Epithelial cell of esophagus (primary cell): ENCODE measurements at regions not wholly inside any gene's neighbourhood (a gene's known extent, or its start where the extent isn't known, plus 50 kb on each side); places are given as distances from the start of the nearest gene placed in this dataset.

Experiments used
- DNase-seq: peaks from one replicate; pipeline ENCODE4 v3.0.0; 2010; ENCODE audit warnings: low read depth
- H3K4me3 ChIP-seq: 2 replicates; pipeline ENCODE4 v1.5.1; 2011; ENCODE audit warnings: mild to moderate bottlenecking, low read length, control low read depth
- TF ChIP-seq, protein P1 (sequence below): IDR thresholded peaks from 2 replicates; pipeline ENCODE4 v1.5.1; 2011; ENCODE audit warnings: low read depth, mild to moderate bottlenecking, low read length, control low read depth, inconsistent platforms; ENCODE audit not compliant: insufficient read depth; ENCODE audit errors: missing control alignments

DNA sequence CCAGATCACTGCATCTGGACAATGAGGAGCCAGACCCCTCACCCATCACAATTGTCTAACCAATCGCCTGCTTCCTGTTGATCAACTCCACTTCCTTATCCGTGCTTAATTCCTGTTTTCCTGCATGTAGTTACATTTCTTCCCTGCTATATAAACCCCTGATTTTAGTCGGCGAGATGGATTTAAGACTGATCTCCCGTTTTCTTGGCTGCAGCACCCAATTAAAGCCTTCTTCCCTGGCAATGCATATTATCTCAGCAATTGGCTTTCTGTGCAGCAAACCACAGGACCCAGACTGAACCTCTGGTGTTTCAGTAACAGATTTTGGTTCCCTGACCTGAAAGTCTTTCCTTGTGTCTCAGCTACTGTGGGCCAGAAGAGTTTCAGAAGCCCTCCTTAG, 272.3 kb downstream of the IPO8 start:
- H3K4me3 ChIP-seq = no peak overlapping the region
- no peak for DNase-seq
- TF ChIP-seq, protein P1, sequence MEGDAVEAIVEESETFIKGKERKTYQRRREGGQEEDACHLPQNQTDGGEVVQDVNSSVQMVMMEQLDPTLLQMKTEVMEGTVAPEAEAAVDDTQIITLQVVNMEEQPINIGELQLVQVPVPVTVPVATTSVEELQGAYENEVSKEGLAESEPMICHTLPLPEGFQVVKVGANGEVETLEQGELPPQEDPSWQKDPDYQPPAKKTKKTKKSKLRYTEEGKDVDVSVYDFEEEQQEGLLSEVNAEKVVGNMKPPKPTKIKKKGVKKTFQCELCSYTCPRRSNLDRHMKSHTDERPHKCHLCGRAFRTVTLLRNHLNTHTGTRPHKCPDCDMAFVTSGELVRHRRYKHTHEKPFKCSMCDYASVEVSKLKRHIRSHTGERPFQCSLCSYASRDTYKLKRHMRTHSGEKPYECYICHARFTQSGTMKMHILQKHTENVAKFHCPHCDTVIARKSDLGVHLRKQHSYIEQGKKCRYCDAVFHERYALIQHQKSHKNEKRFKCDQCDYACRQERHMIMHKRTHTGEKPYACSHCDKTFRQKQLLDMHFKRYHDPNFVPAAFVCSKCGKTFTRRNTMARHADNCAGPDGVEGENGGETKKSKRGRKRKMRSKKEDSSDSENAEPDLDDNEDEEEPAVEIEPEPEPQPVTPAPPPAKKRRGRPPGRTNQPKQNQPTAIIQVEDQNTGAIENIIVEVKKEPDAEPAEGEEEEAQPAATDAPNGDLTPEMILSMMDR = no peak

DNA sequence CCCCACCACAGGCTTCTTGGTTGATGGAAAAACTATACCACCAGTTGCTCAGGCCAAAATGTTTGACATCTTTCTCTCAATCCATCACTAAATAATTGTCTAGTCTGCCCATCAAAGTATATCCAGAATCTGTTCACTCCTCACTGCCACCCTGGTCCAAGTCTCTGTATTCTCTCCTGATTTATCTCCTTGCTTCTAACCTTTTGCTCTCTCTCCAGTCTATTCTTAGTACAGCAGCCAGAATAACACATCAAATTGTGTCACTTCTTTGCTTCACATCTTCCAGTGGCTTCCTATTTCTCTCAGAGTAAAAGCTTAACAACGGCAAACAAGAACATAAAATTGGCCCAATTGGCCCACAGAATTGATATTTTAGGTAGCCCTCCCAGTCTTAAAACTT, 272.8 kb downstream of the IPO8 start:
- H3K4me3 ChIP-seq = no peak overlapping the region
- TF ChIP-seq, protein P1 = no peak
- DNase-seq = no peak

DNA sequence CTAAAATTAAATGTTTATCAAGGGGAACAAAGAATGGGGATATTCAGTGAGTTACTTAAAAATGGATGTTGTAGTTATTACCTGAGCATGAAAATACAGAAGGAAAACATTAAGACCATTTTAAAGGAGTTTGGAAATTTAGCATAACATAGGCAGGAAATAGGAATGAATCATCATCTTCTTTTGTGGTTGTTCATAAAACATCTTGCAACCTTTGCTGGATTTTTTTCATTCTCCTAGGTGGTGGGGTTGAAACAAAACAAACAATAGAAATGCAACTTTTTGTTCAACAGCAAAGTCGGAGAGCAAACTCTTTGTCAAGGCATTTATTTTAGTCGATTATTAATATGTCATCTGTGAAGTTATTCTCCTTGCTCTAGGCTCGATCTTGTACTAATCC, 275.1 kb downstream of the IPO8 start:
- DNase-seq = peak; percentile 41
- no peak overlapping the region for H3K4me3 ChIP-seq
- TF ChIP-seq, protein P1 = no peak

DNA sequence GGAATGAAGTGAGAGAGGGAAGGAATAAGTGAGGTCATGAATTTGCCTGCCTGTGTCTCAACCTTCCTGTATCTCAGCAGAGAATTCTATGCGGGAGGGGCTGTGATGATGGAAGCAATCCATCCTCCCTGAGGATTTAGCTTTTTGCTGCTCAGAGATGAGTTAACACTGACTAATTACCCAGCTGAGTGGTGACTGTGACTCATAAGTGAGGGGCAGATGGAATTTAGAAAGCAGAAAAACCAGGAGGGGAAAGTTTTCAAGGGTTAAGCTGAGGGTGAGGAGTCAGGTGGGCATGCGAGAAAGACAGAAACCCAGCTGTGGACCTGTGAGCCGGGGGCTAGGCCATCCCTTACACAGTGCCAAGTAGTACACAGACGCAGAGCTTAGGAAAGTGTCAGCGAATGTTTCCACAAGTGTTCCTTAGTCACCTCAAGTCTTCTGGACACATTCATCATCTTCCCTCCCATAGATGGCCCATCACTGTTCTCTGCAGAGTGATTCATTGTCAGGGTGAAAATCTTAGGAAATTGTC, 277.9 kb downstream of the IPO8 start:
- DNase-seq = peak; percentile 99
- H3K4me3 ChIP-seq = peak overlapping the region; percentile 7
- TF ChIP-seq, protein P1 = no peak

DNA sequence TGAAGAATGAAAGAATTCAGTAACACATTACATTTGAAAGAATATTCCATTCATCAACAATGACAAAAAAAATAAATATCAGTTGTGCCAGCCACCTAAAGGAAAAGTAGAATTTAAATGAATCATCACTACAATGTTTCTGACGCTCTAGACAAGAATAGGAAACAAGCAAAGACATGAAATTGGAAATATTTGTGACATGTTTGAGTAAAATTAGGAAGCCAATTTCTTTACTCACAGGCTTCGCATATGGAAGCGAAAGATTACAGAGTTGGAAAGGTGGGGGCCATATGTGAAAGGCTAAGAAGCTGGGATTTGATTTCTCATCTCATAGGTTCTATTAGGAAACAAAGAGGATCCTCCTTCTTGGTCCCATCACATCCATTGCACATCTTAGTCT, 279.0 kb downstream of the IPO8 start:
- TF ChIP-seq, protein P1 = no peak
- DNase-seq = peak; percentile 86
- no peak overlapping the region for H3K4me3 ChIP-seq

DNA sequence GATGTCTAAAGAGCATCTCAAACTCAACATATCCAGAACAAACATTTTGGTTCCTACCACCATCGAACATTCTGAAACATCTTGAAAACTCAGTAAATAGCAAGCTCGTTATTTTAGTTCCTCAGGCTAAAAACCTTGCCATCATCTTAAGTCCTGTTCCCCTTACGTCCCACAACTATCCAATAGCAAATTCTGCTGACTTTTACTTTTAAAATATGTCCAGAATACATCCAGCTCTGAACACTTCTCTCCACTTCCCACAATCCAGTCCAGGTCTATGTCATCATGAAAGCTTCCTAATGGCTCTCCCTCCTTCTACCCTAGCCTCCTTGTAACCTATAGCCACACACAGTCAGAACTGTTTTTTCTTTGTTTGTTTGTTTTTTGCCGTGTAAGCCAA, 279.9 kb downstream of the IPO8 start:
- no peak for DNase-seq
- TF ChIP-seq, protein P1 = no peak
- H3K4me3 ChIP-seq = no peak overlapping the region

DNA sequence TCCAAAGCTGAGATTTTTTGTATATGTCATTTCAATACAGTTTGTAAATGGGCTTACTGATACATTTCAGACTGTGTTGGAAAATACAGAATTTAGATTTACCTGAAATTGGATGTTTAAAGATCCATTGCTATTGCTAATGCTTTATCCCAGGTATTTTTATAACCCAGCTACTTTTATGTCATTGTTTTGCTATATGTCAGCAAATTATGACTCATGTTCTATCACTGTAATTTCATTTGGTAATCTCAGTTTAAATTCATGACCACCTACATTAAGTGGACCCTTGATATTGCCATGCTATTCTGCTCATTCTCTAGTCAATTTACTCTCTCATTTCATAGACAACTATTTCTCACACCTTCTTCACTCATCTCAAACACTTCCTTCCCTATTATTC, 281.2 kb downstream of the IPO8 start:
- DNase-seq = no peak
- TF ChIP-seq, protein P1 = no peak

More for the DNA sequence above, 281.2 kb downstream of the IPO8 start:
- H3K4me3 ChIP-seq = no peak overlapping the region
